CD4-positive, alpha-beta memory T cell (primary cell): ENCODE measurements at regions not wholly inside any gene's neighbourhood (a gene's known extent, or its start where the extent isn't known, plus 50 kb on each side); places are given as distances from the start of the nearest gene placed in this dataset.

Experiments
- CTCF ChIA-PET: fragments of 350-600 bp; sonication (Branson Sonifier 250); formaldehyde crosslinking; loops from one replicate; lab custom pipeline; 2021; ENCODE audit warnings: inconsistent platforms; ENCODE audit not compliant: partially characterized antibody; lab: Charles Lee
- POLR2A ChIA-PET: fragments of 350-600 bp; sonication (Branson Sonifier 250); formaldehyde crosslinking; loops from one replicate; lab custom pipeline; 2021; ENCODE audit not compliant: partially characterized antibody; lab: Charles Lee
- DNase-seq, 5 donors: peaks; one replicate each; pipeline versions ENCODE4 v3.0.0 to v3.0.0-alpha.2; 2020 to 2022; ENCODE audit warnings: mixed read lengths in 1 of 5
- H3K27ac ChIP-seq: one replicate; pipeline ENCODE4 v1.7.0; 2013; ENCODE audit warnings: low read depth, low read length
- H3K27me3 ChIP-seq: 2 replicates; pipeline ENCODE4 v1.7.0; 2013; ENCODE audit warnings: mild to moderate bottlenecking, low read length, moderate library complexity; ENCODE audit not compliant: insufficient read depth
- H3K36me3 ChIP-seq: 2 replicates; pipeline ENCODE4 v1.7.0; 2013; ENCODE audit warnings: mild to moderate bottlenecking, low read length, moderate library complexity; ENCODE audit not compliant: insufficient read depth
- H3K4me1 ChIP-seq: 2 replicates; pipeline ENCODE4 v1.7.0; 2013; ENCODE audit warnings: mild to moderate bottlenecking, low read length, moderate library complexity; ENCODE audit not compliant: insufficient read depth
- H3K4me3 ChIP-seq, 2 donors: one replicate each; pipeline ENCODE4 v1.7.0; 2013; ENCODE audit warnings: low read length in 2 of 2, mild to moderate bottlenecking in 1 of 2
- H3K9me3 ChIP-seq, 2 donors: one replicate each; pipeline ENCODE4 v1.7.0; 2013; ENCODE audit warnings: low read length in 2 of 2, control low read depth in 1 of 2; ENCODE audit not compliant: control insufficient read depth in 1 of 2
- H3K27ac Mint-ChIP-seq, 7 donors: one replicate each; pipeline ENCODE4 v1.8.0; 2020 to 2021; ENCODE audit warnings: mixed read lengths in 7 of 7, mild to moderate bottlenecking in 6 of 7, inconsistent platforms in 3 of 7, moderate library complexity in 3 of 7
- H3K27me3 Mint-ChIP-seq, 2 donors: one replicate each; pipeline ENCODE4 v1.8.0; 2020 to 2021; ENCODE audit warnings: mixed read lengths in 2 of 2
- H3K36me3 Mint-ChIP-seq, 2 donors: one replicate each; pipeline ENCODE4 v1.8.0; 2020 to 2021; ENCODE audit warnings: mixed read lengths in 2 of 2, inconsistent platforms in 1 of 2, mild to moderate bottlenecking in 1 of 2
- H3K4me1 Mint-ChIP-seq, 4 donors: one replicate each; pipeline ENCODE4 v1.8.0; 2020 to 2021; ENCODE audit warnings: mixed read lengths in 4 of 4, mild to moderate bottlenecking in 1 of 4
- H3K4me3 Mint-ChIP-seq, 8 donors: one replicate each; pipeline ENCODE4 v1.8.0; 2020 to 2021; ENCODE audit warnings: mixed read lengths in 8 of 8, mild to moderate bottlenecking in 7 of 8, moderate library complexity in 6 of 8, inconsistent platforms in 3 of 8
- H3K9me3 Mint-ChIP-seq, 8 donors: one replicate each; pipeline ENCODE4 v1.8.0; 2020 to 2021; ENCODE audit warnings: mixed read lengths in 8 of 8, mild to moderate bottlenecking in 5 of 8, inconsistent platforms in 3 of 8, moderate library complexity in 1 of 8
- intact Hi-C: fragments of 100-400 bp; cut with micrococcal nuclease; formaldehyde crosslinking; loops from one replicate; pipeline ENCODE4 v1.15.1; 2023

DNA sequence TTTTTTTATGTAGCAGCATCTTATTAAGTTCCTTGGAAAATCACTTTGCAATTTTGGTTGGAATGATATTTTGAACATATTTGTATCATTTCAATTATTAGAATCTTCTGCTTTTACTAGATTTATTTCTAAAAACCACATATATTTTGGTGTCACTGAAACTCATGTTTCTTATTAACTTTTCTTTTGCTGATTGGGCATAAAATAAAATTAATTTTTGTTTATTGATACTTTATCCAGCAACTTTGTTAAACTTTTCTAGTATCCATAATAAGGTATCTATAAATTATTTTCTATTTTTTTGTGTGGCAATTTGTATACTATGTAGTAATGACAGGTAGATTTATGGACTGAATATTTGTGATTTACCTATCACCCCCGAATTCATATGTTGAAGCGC, 556.4 kb upstream of the ATXN8OS start:
- peaks cover 0 to 19% (median 4%) of the 10 kb centered on the region in 8 donors for H3K9me3 Mint-ChIP-seq
- H3K4me1 ChIP-seq: no peaks in the 10 kb centered on the region
- H3K27me3 Mint-ChIP-seq: no peaks in the 10 kb centered on the region
- no peaks in the 10 kb centered on the region for H3K36me3 Mint-ChIP-seq
- ChIA-PET CTCF (no interaction called here), POLR2A (no interaction called here)
- no peaks in the 10 kb centered on the region for H3K4me1 Mint-ChIP-seq
- no peak overlapping the region for H3K27ac ChIP-seq
- intact Hi-C loops: no loop called here
- no peaks in the 10 kb centered on the region for H3K36me3 ChIP-seq
- H3K27ac Mint-ChIP-seq: no peak overlapping the region
- no peak overlapping the region for H3K4me3 ChIP-seq
- H3K4me3 Mint-ChIP-seq: no peak overlapping the region
- no peaks in the 10 kb centered on the region for H3K27me3 ChIP-seq
- DNase-seq: no peak
- no peaks in the 10 kb centered on the region for H3K9me3 ChIP-seq

DNA sequence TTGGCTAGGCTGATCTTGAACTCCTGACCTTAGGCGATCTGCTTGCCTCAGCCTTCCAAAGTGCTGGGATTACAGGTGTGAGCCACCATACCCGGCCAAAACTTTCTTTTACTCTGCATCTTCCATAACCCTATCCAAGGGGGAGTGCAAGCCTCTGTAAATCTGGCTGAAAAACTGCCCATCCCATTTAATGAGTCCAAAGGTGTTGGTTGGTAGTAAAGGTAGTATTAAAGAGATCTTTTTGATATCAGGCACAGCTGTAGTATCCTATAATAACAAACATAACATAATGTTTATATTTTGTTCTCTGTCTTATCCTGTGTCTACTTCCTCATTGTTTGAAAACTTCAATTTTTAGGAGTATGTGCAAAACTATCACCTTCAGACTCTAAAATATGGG, 559.8 kb upstream of the ATXN8OS start:
- no peaks in the 10 kb centered on the region for H3K36me3 ChIP-seq
- POLR2A ChIA-PET: no interaction called here
- Mint-ChIP-seq H3K4me1 (no peaks in the 10 kb centered on the region), H3K9me3 (peaks cover 0 to 15% (median 5%) of the 10 kb centered on the region in 8 donors), H3K27ac (no peak overlapping the region), H3K36me3 (no peaks in the 10 kb centered on the region), H3K27me3 (no peaks in the 10 kb centered on the region), H3K4me3 (no peak overlapping the region)
- H3K27ac ChIP-seq: no peak overlapping the region
- no peaks in the 10 kb centered on the region for H3K4me1 ChIP-seq
- no peaks in the 10 kb centered on the region for H3K27me3 ChIP-seq
- intact Hi-C loops: no loop called here
- no peaks in the 10 kb centered on the region for H3K9me3 ChIP-seq
- CTCF ChIA-PET: no interaction called here
- DNase-seq: no peak
- no peak overlapping the region for H3K4me3 ChIP-seq

DNA sequence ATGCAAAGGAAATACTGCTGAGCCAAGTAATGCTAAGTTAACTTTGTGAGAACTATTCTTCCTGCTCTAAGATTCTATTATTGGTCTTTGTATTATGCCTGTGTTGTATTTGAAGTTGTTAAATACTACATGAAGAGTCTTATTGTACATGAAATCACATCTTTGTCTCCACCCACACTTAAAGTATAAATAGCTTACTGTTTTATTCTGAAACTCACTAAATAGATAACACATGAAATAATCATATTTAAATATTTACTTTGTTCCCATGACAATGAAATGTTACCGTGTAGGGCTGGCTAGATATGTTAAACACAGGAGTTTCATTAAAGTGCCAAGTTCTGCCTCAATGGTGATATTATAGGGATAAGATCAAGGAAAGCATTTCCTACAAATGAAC, 562.1 kb upstream of the ATXN8OS start:
- no peak overlapping the region for H3K4me3 ChIP-seq
- no peaks in the 10 kb centered on the region for H3K27me3 Mint-ChIP-seq
- H3K4me3 Mint-ChIP-seq: no peak overlapping the region
- H3K36me3 Mint-ChIP-seq: no peaks in the 10 kb centered on the region
- H3K27ac Mint-ChIP-seq: no peak overlapping the region
- intact Hi-C loops: no loop called here
- H3K4me1 Mint-ChIP-seq: no peaks in the 10 kb centered on the region
- ChIA-PET POLR2A (no interaction called here), CTCF (no interaction called here)
- H3K9me3 Mint-ChIP-seq: peaks cover 0 to 15% (median 5%) of the 10 kb centered on the region in 8 donors
- no peaks in the 10 kb centered on the region for H3K4me1 ChIP-seq
- DNase-seq: no peak
- no peaks in the 10 kb centered on the region for H3K27me3 ChIP-seq
- H3K27ac ChIP-seq: no peak overlapping the region
- no peaks in the 10 kb centered on the region for H3K9me3 ChIP-seq
- H3K36me3 ChIP-seq: no peaks in the 10 kb centered on the region

DNA sequence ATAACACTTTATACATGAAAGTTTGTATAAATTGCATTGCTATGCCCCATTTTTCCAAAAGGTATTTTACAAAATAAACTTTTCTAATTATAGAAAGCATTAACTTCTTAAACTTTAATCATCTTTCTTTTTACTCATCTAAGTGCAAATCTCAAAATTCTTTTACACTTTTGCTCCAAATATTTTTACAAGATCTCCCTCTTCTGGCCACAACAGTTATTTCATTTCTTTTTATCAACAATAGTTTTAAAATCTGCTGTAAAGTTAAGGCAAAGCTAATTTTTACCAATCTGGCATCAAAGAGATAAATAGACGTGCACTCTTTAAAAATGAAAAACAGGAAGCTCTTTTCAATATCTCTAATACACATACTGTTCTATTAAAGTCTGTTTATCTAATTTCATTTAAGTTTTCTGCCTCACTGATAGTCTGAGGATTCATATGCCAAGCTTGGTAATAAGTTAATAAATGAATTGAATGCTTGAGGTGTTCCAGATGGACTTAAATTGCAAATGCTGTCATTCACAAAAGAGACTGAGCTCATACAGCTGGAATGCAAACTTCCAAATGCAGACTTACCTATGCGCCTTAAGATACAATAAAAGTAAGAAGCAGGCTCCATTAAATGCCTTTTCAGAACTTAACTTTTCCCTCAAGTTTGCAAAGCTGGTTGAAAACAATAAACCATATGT, 583.0 kb upstream of the ATXN8OS start:
- H3K4me3 Mint-ChIP-seq: no peak overlapping the region
- Histone ChIP-seq H3K27me3 (no peaks in the 10 kb centered on the region), H3K27ac (no peak overlapping the region), H3K4me1 (no peaks in the 10 kb centered on the region), H3K4me3 (no peak overlapping the region), H3K36me3 (no peaks in the 10 kb centered on the region), H3K9me3 (no peaks in the 10 kb centered on the region)
- CTCF ChIA-PET: no interaction called here
- POLR2A ChIA-PET: no interaction called here
- H3K36me3 Mint-ChIP-seq: no peaks in the 10 kb centered on the region
- DNase-seq: no peak
- peaks cover 0 to 2% (median 0%) of the 10 kb centered on the region in 8 donors for H3K9me3 Mint-ChIP-seq
- H3K27me3 Mint-ChIP-seq: no peaks in the 10 kb centered on the region
- intact Hi-C loops: no loop called here
- H3K27ac Mint-ChIP-seq: no peak overlapping the region
- H3K4me1 Mint-ChIP-seq: no peaks in the 10 kb centered on the region

DNA sequence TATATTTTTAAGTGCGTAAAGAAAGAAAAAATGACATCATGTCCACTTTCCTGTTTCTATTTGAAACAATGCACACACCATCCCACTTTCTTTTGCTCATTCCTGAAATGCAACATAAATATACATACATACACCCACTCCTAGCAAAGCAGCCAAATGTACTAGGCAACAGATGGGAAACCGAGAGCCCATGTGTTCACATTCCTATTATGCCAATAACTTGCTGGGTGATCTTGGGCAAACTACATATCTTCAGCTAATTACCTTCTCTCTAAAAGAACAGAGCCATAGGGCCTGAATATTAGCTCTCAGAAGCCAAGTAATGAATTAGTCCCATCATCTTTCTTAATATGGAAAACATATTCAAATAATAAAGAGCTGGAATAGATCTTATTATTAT, 610.6 kb upstream of the ATXN8OS start:
- Mint-ChIP-seq H3K4me1 (no peaks in the 10 kb centered on the region), H3K4me3 (no peak overlapping the region), H3K36me3 (no peaks in the 10 kb centered on the region), H3K27me3 (no peaks in the 10 kb centered on the region), H3K27ac (no peak overlapping the region), H3K9me3 (peaks cover 0 to 8% (median 4%) of the 10 kb centered on the region in 8 donors)
- Histone ChIP-seq H3K27ac (no peak overlapping the region), H3K9me3 (no peaks in the 10 kb centered on the region), H3K4me3 (no peak overlapping the region), H3K36me3 (no peaks in the 10 kb centered on the region), H3K4me1 (no peaks in the 10 kb centered on the region), H3K27me3 (no peaks in the 10 kb centered on the region)
- intact Hi-C loops: no loop called here
- CTCF ChIA-PET: no interaction called here
- no peak for DNase-seq
- POLR2A ChIA-PET: no interaction called here

DNA sequence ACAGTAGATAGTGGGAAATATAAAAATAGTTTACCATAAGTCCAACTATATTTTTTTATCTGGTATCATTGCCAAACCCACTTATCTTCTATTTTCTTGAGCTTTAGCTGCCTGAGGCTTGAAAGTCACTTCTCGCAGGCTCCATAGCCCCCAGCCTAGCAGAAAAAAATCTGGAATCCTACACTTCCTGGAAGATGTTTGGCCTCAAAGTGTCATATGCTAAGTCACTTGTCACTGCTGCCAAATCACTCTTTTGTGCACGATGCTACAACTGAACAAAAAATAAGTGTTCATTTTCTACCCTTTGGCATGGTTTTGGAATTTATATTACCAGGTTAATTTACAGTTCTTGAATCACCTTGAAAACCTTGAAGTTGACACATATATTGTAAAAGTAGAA, 612.5 kb upstream of the ATXN8OS start:
- ChIA-PET CTCF (no interaction called here), POLR2A (no interaction called here)
- H3K4me3 ChIP-seq: no peak overlapping the region
- H3K4me1 ChIP-seq: no peaks in the 10 kb centered on the region
- Mint-ChIP-seq H3K9me3 (peaks cover 1 to 10% (median 4%) of the 10 kb centered on the region in 8 donors), H3K4me3 (no peak overlapping the region), H3K27ac (no peak overlapping the region), H3K4me1 (no peaks in the 10 kb centered on the region), H3K27me3 (no peaks in the 10 kb centered on the region), H3K36me3 (no peaks in the 10 kb centered on the region)
- H3K36me3 ChIP-seq: no peaks in the 10 kb centered on the region
- H3K9me3 ChIP-seq: no peaks in the 10 kb centered on the region
- H3K27me3 ChIP-seq: no peaks in the 10 kb centered on the region
- DNase-seq: no peak
- intact Hi-C loops: no loop called here
- H3K27ac ChIP-seq: no peak overlapping the region

DNA sequence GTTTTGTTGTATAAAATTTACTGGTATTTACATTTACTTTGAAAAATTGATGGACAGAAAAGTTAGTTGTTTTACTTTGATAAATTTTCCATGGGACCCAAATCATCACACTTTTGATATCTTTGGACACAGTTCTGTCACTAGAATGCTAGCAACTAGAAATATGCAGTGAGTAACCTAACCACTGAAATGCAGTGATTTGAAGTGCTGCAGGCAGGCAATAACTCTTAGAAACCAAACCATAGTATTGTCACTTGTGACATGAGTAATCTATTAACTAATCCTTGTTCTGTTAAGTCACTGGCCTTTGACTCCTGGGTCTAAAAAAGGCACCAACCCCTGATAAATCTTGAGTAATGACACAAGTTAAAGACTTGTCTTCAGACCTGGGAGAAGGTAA, 620.0 kb upstream of the ATXN8OS start:
- peaks cover 2 to 31% (median 7%) of the 10 kb centered on the region in 8 donors for H3K9me3 Mint-ChIP-seq
- intact Hi-C loops: no loop called here
- Histone ChIP-seq H3K9me3 (no peaks in the 10 kb centered on the region), H3K4me1 (no peaks in the 10 kb centered on the region), H3K27me3 (no peaks in the 10 kb centered on the region), H3K36me3 (no peaks in the 10 kb centered on the region), H3K4me3 (no peak overlapping the region), H3K27ac (no peak overlapping the region)
- H3K27ac Mint-ChIP-seq: no peak overlapping the region
- CTCF ChIA-PET: no interaction called here
- no peak for DNase-seq
- H3K36me3 Mint-ChIP-seq: no peaks in the 10 kb centered on the region
- no peaks in the 10 kb centered on the region for H3K27me3 Mint-ChIP-seq
- no peaks in the 10 kb centered on the region for H3K4me1 Mint-ChIP-seq
- no peak overlapping the region for H3K4me3 Mint-ChIP-seq
- POLR2A ChIA-PET: no interaction called here
